Inflammatory macrophage (primary cell): ENCODE measurements at regions not wholly inside any gene's neighbourhood (a gene's known extent, or its start where the extent isn't known, plus 50 kb on each side); places are given as distances from the start of the nearest gene placed in this dataset.
A peak's percentile ranks its signal among the peaks of the same experiment; 100 is the strongest.
"Not testable (repeated sequence)": the region's sequence is repeated elsewhere in the genome, so short reads cannot be mapped to it uniquely, and the experiment has no call there.

Source experiments
- DNase-seq, 2 donors: peaks; one replicate each; pipeline ENCODE4 v3.0.0-alpha.2; 2020 to 2022

- no peak for DNase-seq
These were observed 80.0 kb upstream of the SLC66A3 start for GRCh38 chr2:11075221-11075620.

DNA sequence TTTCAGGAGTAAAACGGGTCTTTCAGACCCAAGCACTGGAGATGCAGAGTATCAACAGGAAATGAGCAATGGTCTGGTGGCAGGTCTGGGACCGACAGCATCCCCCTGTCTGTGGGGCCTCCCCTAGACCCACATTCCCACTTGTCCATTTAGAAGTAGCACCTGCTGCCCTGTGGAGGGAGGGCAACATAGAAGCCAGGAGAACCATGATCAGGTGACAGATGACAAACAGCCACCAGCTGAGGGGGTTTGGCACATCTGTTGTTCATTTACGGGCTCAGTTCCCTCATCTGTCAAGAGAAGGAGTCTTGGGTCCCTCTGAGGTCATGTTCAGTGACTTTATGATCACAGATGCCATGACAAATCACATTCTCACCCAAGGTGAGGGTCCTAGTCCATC, 77.9 kb upstream of the SLC66A3 start:
- DNase-seq, result no peak

- no peak for DNase-seq
These were observed 76.0 kb upstream of the SLC66A3 start for GRCh38 chr2:11079136-11079824.

- DNase-seq, result no peak
These were observed 74.8 kb upstream of the SLC66A3 start for GRCh38 chr2:11080253-11081115.

DNA sequence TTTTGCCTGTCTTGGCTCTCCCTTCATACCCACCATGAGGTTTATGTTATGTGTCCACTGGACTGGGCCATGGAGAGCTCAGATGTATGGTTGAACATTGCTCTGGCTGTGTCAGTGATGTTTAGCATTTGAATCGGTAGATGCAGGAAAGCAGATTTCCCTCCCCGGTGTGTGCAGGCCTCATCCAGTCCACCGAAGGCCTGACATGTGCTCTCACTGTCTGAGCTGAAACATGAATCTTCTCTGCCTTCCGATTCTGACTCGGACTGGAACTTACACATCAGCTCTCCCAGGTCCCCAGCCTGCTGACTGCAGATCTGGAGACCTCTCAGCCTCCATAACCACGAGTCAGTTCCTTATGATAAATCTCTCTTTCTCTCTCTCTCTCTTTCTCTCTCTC, 72.4 kb upstream of the SLC66A3 start:
- no peak for DNase-seq

DNA sequence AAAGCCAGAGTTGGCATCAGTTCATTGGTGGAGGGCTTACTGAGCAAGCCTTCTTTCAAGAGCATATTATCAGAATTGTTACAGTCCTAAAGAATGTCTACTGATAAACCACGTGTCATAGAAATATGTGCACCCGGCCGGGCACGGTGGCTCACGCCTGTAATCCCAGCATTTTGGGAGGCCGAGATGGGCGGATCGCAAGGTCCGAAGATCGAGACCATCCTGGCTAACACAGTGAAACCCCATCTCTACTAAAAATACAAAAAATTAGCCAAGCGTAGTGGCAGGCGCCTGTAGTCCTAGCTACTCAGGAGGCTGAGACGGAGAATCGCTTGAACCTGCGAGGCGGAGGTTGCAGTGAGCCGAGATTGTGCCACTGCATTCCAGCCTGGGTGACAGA, 66.4 kb upstream of the SLC66A3 start:
- DNase-seq, result not testable (repeated sequence)

- peak in 1 of 2 donors; percentile 22 for DNase-seq
These were observed 65.1 kb upstream of the SLC66A3 start for GRCh38 chr2:11090187-11090586.

- no peak for DNase-seq
These were observed 62.4 kb upstream of the SLC66A3 start for GRCh38 chr2:11092701-11093335.

- DNase-seq, result no peak
These were observed 61.8 kb upstream of the SLC66A3 start for GRCh38 chr2:11093467-11093866.

DNA sequence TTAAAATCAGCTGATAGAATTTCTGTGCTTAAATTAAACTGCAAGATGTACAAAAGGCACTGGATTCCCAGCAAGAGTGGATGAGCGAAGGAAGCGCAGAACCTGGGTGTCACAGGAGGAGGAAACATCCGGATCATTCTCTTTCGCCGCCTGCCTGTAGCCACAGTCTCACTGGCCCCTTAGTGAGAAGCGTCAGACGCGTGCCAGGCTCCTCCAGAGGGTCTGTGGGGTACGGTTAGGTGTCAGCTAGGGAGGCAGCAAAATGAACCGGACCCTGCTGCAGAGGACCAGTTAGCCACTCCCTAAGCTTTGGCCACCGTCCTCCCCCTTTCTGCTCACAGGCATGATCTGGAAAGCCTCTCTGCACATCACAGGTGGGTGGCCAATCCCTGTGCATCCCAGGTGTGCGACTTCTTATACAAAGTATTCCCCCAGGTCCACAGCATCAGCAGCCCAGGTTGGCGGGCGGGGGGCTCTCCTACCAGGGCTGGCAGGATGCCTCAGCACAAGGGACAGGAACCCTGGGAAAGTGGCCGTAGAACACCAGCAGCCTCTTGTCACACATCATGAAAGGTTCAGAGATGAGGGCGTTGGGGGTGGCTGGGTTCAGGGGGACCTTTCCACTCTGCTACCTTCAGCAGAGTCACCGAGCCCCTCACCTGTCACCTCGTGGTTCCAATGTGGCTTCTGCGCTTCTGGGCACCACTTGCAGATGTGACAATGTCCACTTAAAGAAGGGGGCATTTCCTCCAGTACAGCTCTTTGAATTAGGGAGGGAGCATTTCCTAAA, 61.1 kb upstream of the SLC66A3 start:
- DNase-seq, result no peak

- no peak for DNase-seq
These were observed 58.7 kb upstream of the SLC66A3 start for GRCh38 chr2:11096591-11096990.

DNA sequence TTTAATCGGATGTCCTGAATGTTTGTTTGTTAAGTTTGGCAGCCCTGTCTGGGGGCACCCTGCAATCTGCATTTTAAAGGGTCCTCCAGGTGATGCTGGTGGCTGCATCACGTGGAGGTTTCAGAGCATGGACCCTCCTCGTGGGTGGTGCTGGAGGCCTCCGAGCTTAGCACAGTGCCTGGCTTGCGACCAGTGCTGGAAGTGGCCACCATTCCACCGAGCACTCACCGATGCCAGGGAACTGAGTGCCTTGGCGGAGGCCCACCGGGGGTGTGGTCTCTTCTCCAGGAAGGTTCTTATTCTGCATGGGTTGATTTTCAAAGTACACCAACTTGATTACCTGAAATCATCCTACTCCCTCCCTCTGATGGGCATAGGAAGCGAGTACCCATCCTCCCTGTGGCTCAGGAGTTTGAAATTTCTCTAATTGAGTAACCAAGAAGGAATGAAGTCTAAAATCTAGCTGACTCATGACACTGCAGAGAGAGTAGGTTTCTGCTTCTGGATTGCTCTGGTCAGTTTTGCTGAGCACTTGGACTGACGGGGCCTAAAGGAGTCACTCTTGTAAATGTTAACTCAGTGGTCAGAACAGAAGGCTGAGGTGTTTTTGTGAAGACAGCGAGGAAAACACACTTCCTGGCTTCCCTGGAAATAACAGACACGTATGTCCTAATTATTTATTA, 58.1 kb upstream of the SLC66A3 start:
- no peak for DNase-seq

GRCh38 chr2:11097854-11098387, 57.3 kb upstream of the SLC66A3 start:
- DNase-seq, result no peak

DNA sequence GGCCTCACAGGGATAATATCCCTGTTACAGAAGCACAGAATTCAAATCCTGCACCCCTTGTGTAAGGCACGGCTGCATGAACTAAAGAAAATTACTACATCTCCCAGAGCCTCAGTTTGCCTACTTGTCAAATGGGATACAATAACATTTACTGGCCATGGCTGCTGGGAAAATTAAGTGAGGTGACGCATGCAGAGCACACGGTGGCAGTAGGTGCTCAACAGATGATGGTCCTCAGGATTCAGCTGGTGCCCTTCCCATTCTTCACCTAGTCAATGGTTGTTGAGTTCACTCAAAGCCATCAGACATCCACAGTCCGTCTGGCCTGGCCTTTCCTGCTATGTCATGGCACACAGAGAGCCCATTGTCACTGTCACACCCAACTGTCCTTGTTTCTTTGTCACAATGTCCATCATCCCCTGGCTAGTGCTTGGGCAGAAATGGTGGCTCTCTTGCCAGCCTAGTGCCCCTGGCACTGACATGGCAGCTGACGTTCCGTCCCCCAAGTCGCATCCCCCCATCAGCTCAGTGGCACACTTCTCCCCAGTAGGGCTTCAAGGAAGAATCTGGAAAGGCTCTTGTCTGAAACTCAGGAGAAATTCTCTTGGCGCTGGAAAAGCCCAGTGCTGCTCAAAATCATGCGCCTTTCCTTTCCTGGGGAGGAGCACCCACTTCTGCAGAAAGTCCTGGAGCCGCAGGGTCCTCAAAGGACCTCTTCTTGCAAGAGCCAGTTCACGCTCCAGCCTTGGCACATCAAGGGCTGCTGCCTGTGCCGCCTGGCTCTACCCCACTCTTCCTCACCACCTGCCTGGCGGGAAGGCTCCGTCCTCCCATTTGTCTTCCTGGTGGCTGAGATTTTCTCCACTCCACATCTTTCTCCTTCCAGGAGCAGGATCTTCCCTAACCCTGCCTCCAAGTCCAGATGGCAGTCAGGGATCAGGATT, 55.9 kb upstream of the SLC66A3 start:
- no peak for DNase-seq

- no peak for DNase-seq
These were observed 55.1 kb upstream of the SLC66A3 start for GRCh38 chr2:11100130-11100529.

GRCh38 chr2:11100976-11101375, 54.3 kb upstream of the SLC66A3 start:
- DNase-seq, result no peak

DNA sequence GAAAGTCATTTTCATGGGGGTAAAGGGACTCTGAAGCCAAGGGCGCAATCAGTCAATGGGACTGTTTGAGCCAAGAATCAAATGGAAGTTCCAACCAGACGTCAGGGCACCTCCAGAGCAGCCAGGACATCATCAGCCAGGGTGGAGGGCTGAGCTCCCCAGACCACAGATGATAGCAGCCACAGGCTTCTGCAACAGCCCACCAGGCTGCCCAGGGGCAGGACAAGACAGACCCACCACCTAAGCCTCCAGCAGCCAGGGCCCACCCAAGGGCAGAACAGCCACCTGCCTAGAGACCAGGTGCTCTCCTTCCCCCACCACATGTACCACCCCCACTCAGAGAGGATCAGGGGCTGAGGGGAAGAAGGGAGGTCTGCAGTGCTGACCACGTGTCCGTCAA, 53.8 kb upstream of the SLC66A3 start:
- DNase-seq, result no peak

GRCh38 chr2:11102466-11102865, 52.8 kb upstream of the SLC66A3 start:
- no peak for DNase-seq

DNA sequence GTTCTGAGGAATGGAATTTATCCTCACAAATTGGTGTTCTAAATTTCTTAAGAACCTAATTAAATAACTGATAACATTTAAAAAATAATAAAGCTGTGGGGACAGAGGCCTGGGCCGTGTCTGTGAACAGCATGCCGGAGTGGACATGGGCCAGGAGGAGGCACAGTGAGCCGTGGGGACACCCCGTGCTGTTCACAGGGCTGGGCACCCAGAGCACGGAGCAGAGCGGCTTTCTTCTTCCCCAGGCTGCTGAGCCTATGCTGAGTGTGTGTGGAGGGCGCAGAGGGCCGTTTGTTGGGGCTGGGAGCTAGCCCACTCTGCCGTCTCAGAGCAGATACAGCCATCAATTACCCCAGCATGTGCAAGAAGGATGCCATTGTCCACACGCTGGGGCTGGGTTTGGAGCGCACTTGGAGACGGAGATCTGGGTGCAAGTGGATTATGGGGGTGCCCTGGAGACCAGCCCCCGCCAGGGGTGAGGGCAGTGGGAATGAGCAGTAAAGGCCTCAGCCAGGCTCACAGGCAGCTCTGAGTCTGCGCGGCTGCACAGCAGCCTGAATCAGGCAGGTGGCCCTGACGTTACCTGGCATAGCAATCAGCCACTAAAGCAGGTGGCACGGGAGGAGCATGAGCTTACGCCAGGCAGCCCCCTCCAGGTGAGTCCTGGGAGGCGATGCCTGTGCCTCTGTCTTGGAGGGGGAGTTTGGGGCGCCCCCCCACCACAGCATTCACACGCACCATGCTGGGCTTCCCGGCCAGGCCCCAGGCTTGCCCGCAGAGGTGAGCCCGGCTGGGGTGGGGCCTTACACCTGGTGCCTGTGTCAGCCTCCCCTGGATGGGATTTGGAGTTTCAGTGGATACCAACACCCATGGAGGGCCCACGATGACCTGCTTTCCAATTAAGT, 52.1 kb upstream of the SLC66A3 start:
- DNase-seq, result no peak
